ENCODE measurements at regions not wholly inside any gene's neighbourhood (a gene's known extent, or its start where the extent isn't known, plus 50 kb on each side); places are given as distances from the start of the nearest gene placed in this dataset.

DNA sequence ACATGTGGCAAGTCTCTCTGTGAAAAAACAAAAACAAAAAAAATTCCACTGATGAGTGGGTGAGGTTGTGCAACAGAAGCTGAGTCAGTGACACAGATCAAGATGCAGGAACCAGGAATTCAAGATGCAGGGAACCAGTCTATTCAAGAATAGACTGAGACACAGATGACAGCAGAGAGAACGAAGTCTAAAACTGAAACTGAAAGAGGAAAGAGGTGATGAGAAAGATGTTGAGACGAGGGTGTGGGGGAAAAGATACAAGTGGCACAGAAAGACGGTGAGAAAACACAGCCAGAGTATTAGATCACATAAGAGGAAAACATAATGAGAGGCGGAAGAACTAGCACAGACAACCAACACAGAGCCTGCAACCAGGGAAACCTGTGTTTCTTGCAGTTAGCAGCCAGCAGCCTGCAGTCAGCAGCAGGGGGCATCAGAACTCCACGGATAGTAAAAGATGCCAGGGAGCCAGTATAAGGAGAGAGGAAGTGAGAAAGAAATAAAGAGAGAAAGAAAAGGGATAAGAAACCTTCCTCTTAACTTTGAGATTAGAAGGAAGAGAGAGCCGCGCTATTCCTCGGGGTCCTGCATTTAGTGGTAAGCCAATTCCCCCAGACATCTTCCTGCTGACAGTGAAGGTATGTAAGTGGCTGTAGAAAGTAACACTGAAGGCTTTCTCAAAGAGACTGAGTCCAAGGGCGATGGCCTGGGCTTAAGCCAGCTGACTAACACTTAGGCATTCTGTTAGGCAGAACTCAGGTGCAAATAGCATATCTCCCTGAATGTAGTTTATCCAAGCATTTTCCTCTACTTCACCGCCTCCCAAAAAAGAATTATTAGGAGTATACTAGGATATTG lies 79.0 kb downstream of the TLR4 start:
- peaks cover 7% of the 10 kb centered on the region for H3K4me1 Mint-ChIP-seq

DNA sequence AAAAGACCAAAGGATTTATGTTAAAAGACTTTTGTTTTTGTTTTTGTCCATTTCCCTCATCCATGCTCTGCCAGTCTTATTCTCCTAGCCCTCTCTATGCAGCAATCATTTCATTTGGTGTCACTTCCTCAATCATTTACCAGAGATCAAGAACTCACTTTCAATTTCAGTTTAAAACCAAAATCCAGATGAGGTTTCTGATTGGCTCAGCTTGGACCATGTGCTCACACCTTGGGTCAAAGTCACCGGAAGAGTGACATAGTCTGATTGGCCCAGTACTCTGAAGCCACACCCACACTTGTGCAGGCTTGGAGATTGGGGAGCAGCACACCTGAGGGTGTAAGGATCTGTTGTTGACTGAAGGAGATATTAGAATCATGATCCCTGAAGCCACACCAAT lies 79.6 kb downstream of the TLR4 start:
- Histone ChIP-seq H3K4me1 (peaks cover 27% of the 10 kb centered on the region), H3K27me3 (no peaks in the 10 kb centered on the region), H3K36me3 (no peaks in the 10 kb centered on the region), H3F3A (ENCODE audit: low read depth) (no peaks in the 10 kb centered on the region), H4K20me1 (ENCODE audit: low read depth) (no peaks in the 10 kb centered on the region), H3K4me3 (no peak overlapping the region), H3K9ac (no peak overlapping the region), H3K27ac (no peak overlapping the region), H3K4me2 (no peak overlapping the region), H3K9me3 (ENCODE audit: low read depth) (no peaks in the 10 kb centered on the region), H2AFZ (replicated peaks) (no peak overlapping the region), H3K79me2 (ENCODE audit: low read depth) (no peaks in the 10 kb centered on the region)
- Mint-ChIP-seq H3K27me3 (ENCODE audit: insufficient read depth, low read depth) (no peaks in the 10 kb centered on the region), H3K27ac (no peak overlapping the region), H3K4me3 (no peak overlapping the region), H3K36me3 (no peaks in the 10 kb centered on the region), H3K9me3 (no peaks in the 10 kb centered on the region), H3K4me1 (peaks cover 7% of the 10 kb centered on the region)
- no peak for DNase-seq (ENCODE audit: low spot score)
- TF ChIP-seq EZH2phosphoT487 (IDR thresholded peaks at IDR 0.05) (no peak), EZH2 (IDR thresholded peaks at IDR 0.05) (no peak)

More for the DNA sequence above, 79.0 kb downstream of the TLR4 start:
- no peaks in the 10 kb centered on the region for H4K20me1 ChIP-seq (ENCODE audit: low read depth)
- H3K9ac ChIP-seq = no peak overlapping the region
- no peaks in the 10 kb centered on the region for H3K27me3 Mint-ChIP-seq (ENCODE audit: insufficient read depth, low read depth)
- TF ChIP-seq EZH2phosphoT487 (IDR thresholded peaks at IDR 0.05) = no peak
- TF ChIP-seq, protein P1, sequence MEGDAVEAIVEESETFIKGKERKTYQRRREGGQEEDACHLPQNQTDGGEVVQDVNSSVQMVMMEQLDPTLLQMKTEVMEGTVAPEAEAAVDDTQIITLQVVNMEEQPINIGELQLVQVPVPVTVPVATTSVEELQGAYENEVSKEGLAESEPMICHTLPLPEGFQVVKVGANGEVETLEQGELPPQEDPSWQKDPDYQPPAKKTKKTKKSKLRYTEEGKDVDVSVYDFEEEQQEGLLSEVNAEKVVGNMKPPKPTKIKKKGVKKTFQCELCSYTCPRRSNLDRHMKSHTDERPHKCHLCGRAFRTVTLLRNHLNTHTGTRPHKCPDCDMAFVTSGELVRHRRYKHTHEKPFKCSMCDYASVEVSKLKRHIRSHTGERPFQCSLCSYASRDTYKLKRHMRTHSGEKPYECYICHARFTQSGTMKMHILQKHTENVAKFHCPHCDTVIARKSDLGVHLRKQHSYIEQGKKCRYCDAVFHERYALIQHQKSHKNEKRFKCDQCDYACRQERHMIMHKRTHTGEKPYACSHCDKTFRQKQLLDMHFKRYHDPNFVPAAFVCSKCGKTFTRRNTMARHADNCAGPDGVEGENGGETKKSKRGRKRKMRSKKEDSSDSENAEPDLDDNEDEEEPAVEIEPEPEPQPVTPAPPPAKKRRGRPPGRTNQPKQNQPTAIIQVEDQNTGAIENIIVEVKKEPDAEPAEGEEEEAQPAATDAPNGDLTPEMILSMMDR (IDR thresholded peaks at IDR 0.05) = peak; percentile 93
- H3K9me3 Mint-ChIP-seq = no peaks in the 10 kb centered on the region
- H3K4me3 Mint-ChIP-seq = no peak overlapping the region
- H3K4me3 ChIP-seq = no peak overlapping the region
- H3K4me2 ChIP-seq = no peak overlapping the region
- no peaks in the 10 kb centered on the region for H3F3A ChIP-seq (ENCODE audit: low read depth)
- no peaks in the 10 kb centered on the region for H3K79me2 ChIP-seq (ENCODE audit: low read depth)
- H3K36me3 Mint-ChIP-seq = no peaks in the 10 kb centered on the region
- no peak overlapping the region for H3K27ac ChIP-seq
- H2AFZ ChIP-seq (replicated peaks) = peak overlapping the region; percentile 53
- no peaks in the 10 kb centered on the region for H3K27me3 ChIP-seq
- no peaks in the 10 kb centered on the region for H3K9me3 ChIP-seq (ENCODE audit: low read depth)
- H3K4me1 ChIP-seq = peaks cover 27% of the 10 kb centered on the region
- peak; percentile 81 for DNase-seq (ENCODE audit: low spot score)
- H3K27ac Mint-ChIP-seq = no peak overlapping the region
- no peaks in the 10 kb centered on the region for H3K36me3 ChIP-seq

DNA sequence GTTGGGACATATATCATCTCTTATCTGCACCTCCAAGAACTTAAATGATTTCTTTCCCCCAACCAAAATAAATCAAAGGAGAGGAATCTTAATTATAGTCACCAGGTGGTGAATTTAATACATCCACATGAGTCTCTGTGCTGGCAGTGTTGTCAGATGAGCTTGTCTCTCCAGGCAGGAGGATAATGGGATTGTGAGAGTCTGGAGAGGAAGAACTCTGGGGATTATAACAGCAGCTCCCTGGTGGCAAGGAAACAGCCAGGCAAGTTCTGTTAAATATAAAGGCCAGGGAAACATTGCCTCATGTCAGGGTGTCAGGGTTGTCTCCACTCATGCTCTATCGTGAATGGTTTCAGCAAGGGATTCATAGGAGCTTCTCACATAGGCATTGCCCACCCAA lies 80.8 kb downstream of the TLR4 start:
- no peak overlapping the region for H3K9ac ChIP-seq
- H3K4me1 ChIP-seq = peaks cover 17% of the 10 kb centered on the region
- H2AFZ ChIP-seq (replicated peaks) = no peak overlapping the region
- no peak overlapping the region for H3K4me3 ChIP-seq
- H3K79me2 ChIP-seq (ENCODE audit: low read depth) = no peaks in the 10 kb centered on the region
- no peaks in the 10 kb centered on the region for H3K9me3 Mint-ChIP-seq
- H3K27ac ChIP-seq = no peak overlapping the region
- no peak overlapping the region for H3K4me3 Mint-ChIP-seq
- TF ChIP-seq EZH2 (IDR thresholded peaks at IDR 0.05) (no peak), EZH2phosphoT487 (IDR thresholded peaks at IDR 0.05) (no peak)
- TF ChIP-seq, protein P1 (IDR thresholded peaks at IDR 0.05) = no peak
- no peaks in the 10 kb centered on the region for H3K36me3 Mint-ChIP-seq
- no peak overlapping the region for H3K27ac Mint-ChIP-seq
- no peak for DNase-seq (ENCODE audit: low spot score)
- H3K27me3 ChIP-seq = no peaks in the 10 kb centered on the region
- H3K9me3 ChIP-seq (ENCODE audit: low read depth) = no peaks in the 10 kb centered on the region
- H3K4me1 Mint-ChIP-seq = peaks cover 4% of the 10 kb centered on the region
- no peaks in the 10 kb centered on the region for H3F3A ChIP-seq (ENCODE audit: low read depth)
- H3K27me3 Mint-ChIP-seq (ENCODE audit: insufficient read depth, low read depth) = no peaks in the 10 kb centered on the region
- no peak overlapping the region for H3K4me2 ChIP-seq
- H3K36me3 ChIP-seq = no peaks in the 10 kb centered on the region
- no peaks in the 10 kb centered on the region for H4K20me1 ChIP-seq (ENCODE audit: low read depth)

DNA sequence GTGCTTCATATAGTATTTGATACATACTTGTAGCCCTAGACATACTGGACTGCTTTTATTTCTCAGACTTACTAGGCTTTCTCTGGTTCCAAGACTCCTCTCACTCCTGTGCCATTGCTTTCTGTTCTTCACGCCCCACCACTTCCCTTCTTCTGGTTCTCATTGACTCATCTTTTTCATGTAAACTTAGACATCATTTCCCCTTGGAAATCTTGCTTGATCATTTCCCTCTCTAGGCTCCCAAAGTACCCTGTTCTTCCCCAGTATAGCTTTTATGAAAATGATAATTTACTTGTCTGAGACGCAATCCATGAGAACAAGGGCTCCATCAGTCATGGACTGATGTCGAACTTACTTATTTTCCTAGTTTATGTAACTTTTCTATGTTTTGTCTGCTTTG lies 83.5 kb downstream of the TLR4 start:
- Histone ChIP-seq H3K4me3 (no peak overlapping the region), H3K4me2 (no peak overlapping the region), H3K27ac (no peak overlapping the region), H2AFZ (replicated peaks) (no peak overlapping the region), H3K9me3 (ENCODE audit: low read depth) (no peaks in the 10 kb centered on the region), H3K4me1 (peaks cover 24% of the 10 kb centered on the region), H3F3A (ENCODE audit: low read depth) (peaks cover 4% of the 10 kb centered on the region), H4K20me1 (ENCODE audit: low read depth) (no peaks in the 10 kb centered on the region), H3K9ac (no peak overlapping the region), H3K27me3 (no peaks in the 10 kb centered on the region), H3K36me3 (no peaks in the 10 kb centered on the region), H3K79me2 (ENCODE audit: low read depth) (no peaks in the 10 kb centered on the region)
- Mint-ChIP-seq H3K4me1 (peaks cover 2% of the 10 kb centered on the region), H3K27ac (no peak overlapping the region), H3K27me3 (ENCODE audit: insufficient read depth, low read depth) (no peaks in the 10 kb centered on the region), H3K9me3 (peaks cover 3% of the 10 kb centered on the region), H3K4me3 (no peak overlapping the region), H3K36me3 (no peaks in the 10 kb centered on the region)
- no peak for DNase-seq (ENCODE audit: low spot score)
- no peak for TF ChIP-seq EZH2 (IDR thresholded peaks at IDR 0.05)
